HUES6 (cell line): ENCODE measurements at regions not wholly inside any gene's neighbourhood (a gene's known extent, or its start where the extent isn't known, plus 50 kb on each side); places are given as distances from the start of the nearest gene placed in this dataset.

ENCODE experiments used
- H3K27ac ChIP-seq: 2 replicates; pipeline ENCODE4 v1.7.0; 2013; ENCODE audit warnings: low read depth, mild to moderate bottlenecking, low read length, inconsistent platforms
- H3K27me3 ChIP-seq: 2 replicates; pipeline ENCODE4 v1.6.1; 2013; ENCODE audit warnings: low read length; ENCODE audit not compliant: control insufficient read depth, insufficient read depth
- H3K36me3 ChIP-seq: 2 replicates; pipeline ENCODE4 v1.6.1; 2013; ENCODE audit warnings: low read length; ENCODE audit not compliant: control insufficient read depth, insufficient read depth
- H3K4me1 ChIP-seq: 2 replicates; pipeline ENCODE4 v1.6.1; 2013; ENCODE audit warnings: low read length; ENCODE audit not compliant: control insufficient read depth, insufficient read depth
- H3K4me3 ChIP-seq: 2 replicates; pipeline ENCODE4 v1.5.1; 2013; ENCODE audit warnings: low read depth, low read length
- H3K9ac ChIP-seq: one replicate; pipeline ENCODE4 v1.6.1; 2013; ENCODE audit warnings: mild to moderate bottlenecking, low read length
- H3K9me3 ChIP-seq: 2 replicates; pipeline ENCODE4 v1.6.1; 2013; ENCODE audit warnings: low read depth, low read length; ENCODE audit not compliant: control insufficient read depth, insufficient read depth

DNA sequence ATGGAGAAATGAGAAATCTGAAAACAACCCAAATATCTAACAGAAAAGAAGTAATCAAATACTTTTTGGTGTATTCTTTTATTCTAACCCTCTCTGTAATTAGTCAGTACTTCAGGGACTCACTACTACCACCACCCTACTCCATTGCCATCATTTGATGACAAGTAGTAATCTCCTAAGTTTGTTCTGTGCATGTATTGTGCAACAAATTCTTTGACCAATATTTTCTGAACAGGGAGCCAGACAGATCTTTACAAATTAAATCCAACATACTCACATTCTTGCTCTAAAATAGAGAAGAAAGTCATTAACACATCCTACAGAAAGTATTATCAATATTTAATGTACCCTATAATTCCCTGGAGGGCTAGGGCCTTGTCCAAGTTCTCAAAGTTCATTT, 1416.4 kb downstream of the DSC3 start:
- Histone ChIP-seq H3K9me3 (no peaks in the 10 kb centered on the region), H3K36me3 (no peaks in the 10 kb centered on the region), H3K27ac (no peak overlapping the region), H3K4me1 (no peaks in the 10 kb centered on the region), H3K4me3 (no peak overlapping the region), H3K9ac (no peak overlapping the region), H3K27me3 (no peaks in the 10 kb centered on the region)

DNA sequence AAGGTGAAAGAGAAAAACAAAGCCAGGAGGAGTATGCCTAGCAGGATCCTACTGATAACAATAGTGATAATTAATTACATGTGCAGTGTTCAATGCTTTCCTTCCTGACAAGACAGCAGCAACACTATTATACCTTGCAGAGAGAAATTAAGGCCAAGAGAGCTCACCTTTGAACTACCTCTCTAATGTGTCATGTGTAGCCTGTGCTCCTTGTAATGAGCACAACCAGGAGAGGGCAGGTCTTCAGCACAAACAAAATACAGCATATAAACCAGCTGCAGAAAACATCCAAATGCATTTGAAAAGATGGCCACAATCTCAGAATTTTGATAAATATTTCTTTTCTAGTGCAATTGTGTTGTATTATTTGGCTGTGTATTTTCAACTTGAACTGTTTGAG, 1425.7 kb downstream of the DSC3 start:
- no peaks in the 10 kb centered on the region for H3K36me3 ChIP-seq
- H3K27me3 ChIP-seq = no peaks in the 10 kb centered on the region
- H3K4me1 ChIP-seq = no peaks in the 10 kb centered on the region
- no peak overlapping the region for H3K4me3 ChIP-seq
- no peak overlapping the region for H3K9ac ChIP-seq
- no peak overlapping the region for H3K27ac ChIP-seq
- no peaks in the 10 kb centered on the region for H3K9me3 ChIP-seq

DNA sequence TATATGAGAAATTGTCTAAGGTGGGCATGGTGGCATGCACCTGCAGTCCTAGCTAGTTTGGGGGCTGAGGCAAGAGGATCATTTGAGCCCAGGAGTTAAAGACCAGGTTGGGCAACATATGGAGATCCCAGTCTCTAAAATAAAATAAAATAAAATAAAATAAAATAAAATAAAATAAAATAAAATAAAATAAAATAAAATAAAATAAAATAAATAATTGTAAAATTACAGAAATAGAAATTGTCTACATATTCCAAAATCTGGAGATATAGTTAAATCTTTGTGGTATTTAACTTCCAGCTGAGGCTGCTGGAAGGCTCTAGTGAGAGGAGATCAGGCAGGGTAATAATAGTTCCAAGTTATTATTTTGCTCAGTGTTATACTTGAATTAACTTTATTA, 1432.1 kb upstream of the CDH2 start:
- no peaks in the 10 kb centered on the region for H3K4me1 ChIP-seq
- no peaks in the 10 kb centered on the region for H3K36me3 ChIP-seq
- H3K27me3 ChIP-seq = no peaks in the 10 kb centered on the region
- peaks cover 32% of the 10 kb centered on the region for H3K9me3 ChIP-seq
- H3K4me3 ChIP-seq = no peak overlapping the region
- H3K9ac ChIP-seq = no peak overlapping the region
- no peak overlapping the region for H3K27ac ChIP-seq

DNA sequence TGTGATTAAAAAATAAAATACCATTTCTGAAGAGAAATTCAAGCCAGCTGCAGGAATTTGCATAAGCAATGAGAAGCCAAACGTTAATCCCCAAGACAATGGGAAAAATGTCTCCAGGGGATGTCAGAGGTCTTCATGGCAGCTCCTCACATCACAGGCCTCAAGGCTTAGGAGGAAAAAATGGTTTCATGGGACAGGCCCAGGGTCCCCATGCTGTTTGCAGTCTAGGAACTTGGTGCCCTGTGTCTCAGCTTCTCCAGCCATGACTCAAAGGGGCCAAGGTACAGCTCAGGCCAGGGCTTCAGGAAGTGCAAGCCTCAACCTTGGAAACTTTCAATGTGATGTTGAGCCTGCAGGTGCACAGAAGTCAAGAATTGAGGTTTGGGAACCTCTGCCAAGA, 1428.4 kb upstream of the CDH2 start:
- Histone ChIP-seq H3K4me1 (no peaks in the 10 kb centered on the region), H3K9me3 (peaks cover 39% of the 10 kb centered on the region), H3K27me3 (no peaks in the 10 kb centered on the region), H3K27ac (no peak overlapping the region), H3K36me3 (no peaks in the 10 kb centered on the region), H3K9ac (no peak overlapping the region), H3K4me3 (no peak overlapping the region)

DNA sequence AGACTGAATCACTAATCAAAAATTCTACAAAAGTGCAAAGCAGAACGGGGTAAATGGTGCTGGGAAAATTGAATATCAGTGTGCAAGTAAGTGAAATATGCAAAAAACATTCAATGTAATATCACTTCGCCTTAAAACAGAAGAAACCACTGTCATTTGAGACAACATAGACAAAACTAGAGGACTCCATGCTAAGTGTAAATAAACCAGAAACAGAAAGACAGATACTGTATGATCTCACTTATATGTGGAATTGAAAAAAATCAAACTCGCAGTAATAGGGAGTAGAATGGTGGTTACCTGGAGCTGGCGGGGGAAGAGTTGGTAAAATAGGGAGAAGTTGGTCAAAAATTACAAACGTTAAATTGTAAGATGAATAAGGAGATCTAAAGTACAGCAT, 1420.0 kb upstream of the CDH2 start:
- H3K36me3 ChIP-seq = no peaks in the 10 kb centered on the region
- H3K9me3 ChIP-seq = no peaks in the 10 kb centered on the region; the same call in 1 of the 2 replicates
- H3K4me1 ChIP-seq = no peaks in the 10 kb centered on the region
- no peak overlapping the region for H3K27ac ChIP-seq
- H3K27me3 ChIP-seq = no peaks in the 10 kb centered on the region
- H3K9ac ChIP-seq = no peak overlapping the region
- no peak overlapping the region for H3K4me3 ChIP-seq

DNA sequence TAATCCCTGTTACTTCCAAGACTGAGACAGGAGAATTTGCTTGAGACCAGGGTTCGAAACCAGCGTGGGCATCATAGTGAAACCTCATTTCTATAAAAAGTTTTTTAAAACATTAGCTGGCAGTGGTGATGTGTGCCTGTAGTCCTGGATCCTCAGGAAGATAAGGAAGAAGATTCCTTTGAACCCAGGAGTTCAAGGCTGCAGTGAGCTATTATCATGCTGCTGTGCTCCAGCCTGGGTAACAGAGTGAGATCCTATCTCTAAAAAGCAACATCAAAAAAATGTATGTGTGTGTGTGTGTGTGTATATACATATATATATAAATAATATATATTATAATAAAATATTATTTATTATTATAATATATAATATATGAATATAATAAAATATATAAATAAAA, 1417.6 kb upstream of the CDH2 start:
- Histone ChIP-seq H3K4me1 (no peaks in the 10 kb centered on the region), H3K9me3 (no peaks in the 10 kb centered on the region), H3K27ac (no peak overlapping the region), H3K9ac (no peak overlapping the region), H3K36me3 (no peaks in the 10 kb centered on the region), H3K27me3 (no peaks in the 10 kb centered on the region), H3K4me3 (no peak overlapping the region)

DNA sequence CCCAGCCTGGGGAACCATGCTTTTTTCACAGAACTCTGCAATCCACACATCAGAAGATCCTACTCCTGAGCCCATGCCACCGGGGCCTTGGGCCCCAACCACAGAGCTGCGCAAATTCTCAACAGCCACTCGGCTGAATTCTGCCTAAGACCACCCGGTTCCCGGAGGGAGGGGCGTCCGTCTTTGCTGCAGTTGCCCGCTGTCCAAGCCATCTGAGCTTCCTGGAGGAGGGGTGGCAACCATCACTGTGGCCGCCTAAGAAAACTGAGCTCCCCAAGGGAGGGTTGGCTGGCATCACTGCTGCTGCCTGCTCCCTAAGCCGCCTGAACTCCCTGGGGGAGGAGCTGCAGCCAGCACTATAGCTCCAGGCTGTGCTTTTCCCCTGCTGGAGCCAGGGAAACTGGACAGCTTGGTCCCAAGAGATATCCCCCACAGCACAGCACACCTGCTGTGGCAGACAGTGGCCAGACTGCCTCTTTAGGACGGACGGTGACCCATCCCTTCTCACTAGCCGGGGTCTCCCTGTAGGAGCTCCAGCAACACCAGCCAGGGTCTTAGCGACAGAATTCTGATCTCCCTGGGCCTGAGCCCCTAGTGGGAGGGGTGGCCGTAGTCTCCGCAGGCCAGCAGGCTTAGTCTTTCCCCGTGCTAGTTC, 1411.6 kb upstream of the CDH2 start:
- H3K4me1 ChIP-seq = no peaks in the 10 kb centered on the region
- H3K27ac ChIP-seq = no peak overlapping the region
- 0 out of 2 replicates have a peak, but pooled peaks cover 4% of the 10 kb centered on the region for H3K9me3 ChIP-seq
- no peaks in the 10 kb centered on the region for H3K27me3 ChIP-seq
- no peak overlapping the region for H3K9ac ChIP-seq
- no peak overlapping the region for H3K4me3 ChIP-seq
- H3K36me3 ChIP-seq = no peaks in the 10 kb centered on the region

DNA sequence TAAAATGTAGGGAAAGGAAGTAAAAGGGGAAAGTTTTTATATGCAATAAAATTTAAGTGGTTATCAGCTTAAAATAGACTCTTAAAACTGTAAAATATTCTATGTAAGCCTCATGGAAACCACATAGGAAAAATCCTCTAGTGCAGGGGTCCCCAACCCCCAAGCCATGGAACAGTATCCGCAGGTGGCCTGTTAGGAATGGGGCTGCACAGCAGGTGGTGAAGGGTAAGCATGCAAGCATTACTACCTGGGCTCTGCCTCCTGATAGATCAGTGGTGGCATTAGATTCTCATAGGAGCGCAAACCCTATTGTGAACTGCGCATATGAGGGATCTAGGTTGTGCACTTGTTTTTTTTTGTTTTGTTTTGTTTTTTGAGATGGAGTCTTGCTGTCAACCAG, 1409.3 kb upstream of the CDH2 start:
- Histone ChIP-seq H3K27ac (no peak overlapping the region), H3K9me3 (0 out of 2 replicates have a peak, but pooled peaks cover 4% of the 10 kb centered on the region), H3K27me3 (no peaks in the 10 kb centered on the region), H3K4me1 (no peaks in the 10 kb centered on the region), H3K9ac (no peak overlapping the region), H3K36me3 (no peaks in the 10 kb centered on the region), H3K4me3 (no peak overlapping the region)

DNA sequence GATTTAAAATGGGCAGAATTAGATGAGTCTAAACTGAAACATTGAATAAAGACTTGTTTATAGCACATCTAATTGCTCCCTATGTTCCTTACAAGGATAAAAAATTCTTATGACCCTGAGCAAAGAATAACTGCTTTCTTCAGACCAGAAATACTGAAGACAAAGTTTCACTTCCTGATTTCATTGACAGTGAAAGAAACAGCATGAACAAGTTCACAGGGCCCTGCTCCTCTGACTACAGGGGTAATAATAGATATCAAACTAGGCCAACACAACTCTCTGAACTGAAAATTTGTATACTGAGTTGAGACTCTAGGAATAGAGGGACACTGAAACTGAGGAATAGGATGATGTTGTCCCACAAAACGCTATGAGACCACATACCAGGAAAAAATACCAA, 1383.3 kb upstream of the CDH2 start:
- Histone ChIP-seq H3K4me3 (no peak overlapping the region), H3K36me3 (no peaks in the 10 kb centered on the region), H3K27me3 (no peaks in the 10 kb centered on the region), H3K4me1 (no peaks in the 10 kb centered on the region), H3K9ac (no peak overlapping the region), H3K27ac (no peak overlapping the region), H3K9me3 (no peaks in the 10 kb centered on the region)

DNA sequence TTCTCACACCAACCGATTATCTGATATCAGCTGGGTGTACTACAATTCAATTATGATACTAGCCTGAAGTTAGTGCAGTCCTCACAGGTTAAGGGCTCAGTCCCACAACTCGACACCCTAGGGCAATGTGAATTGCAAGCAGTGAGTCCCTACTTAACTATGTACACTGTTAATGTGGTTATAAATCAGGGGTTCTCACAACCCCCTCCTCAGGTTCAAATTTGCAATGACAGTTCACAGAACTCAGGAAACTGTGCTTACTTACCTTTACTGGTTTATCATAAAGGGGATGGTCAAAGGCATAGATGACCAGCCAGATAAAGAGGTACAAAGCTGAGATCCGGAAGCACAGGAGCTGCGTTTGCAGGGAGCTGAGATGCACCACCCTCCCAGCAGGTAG, 1379.1 kb upstream of the CDH2 start:
- Histone ChIP-seq H3K27ac (no peak overlapping the region), H3K4me3 (no peak overlapping the region), H3K9ac (no peak overlapping the region), H3K27me3 (no peaks in the 10 kb centered on the region), H3K36me3 (no peaks in the 10 kb centered on the region), H3K4me1 (no peaks in the 10 kb centered on the region), H3K9me3 (no peaks in the 10 kb centered on the region)

DNA sequence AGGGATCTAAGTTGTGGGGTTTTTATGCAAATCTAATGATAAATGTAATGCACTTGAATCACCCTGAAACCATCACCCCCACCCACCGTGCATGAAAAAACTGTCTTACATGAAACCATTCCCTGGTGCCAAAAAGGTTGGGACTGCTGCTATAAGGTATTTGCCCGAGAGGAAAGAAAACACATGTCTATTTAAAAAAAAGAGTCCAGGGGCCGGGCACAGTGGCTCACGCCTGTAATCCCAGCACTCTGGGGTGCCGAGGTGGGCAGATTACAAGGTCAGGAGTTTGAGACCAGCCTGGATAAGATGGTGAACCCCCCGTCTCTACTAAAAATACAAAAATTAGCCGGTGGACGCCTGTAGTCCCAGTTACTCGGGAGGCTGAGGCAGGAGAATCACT, 1372.8 kb upstream of the CDH2 start:
- no peaks in the 10 kb centered on the region for H3K4me1 ChIP-seq
- no peaks in the 10 kb centered on the region for H3K36me3 ChIP-seq
- H3K9ac ChIP-seq = no peak overlapping the region
- no peak overlapping the region for H3K27ac ChIP-seq
- no peaks in the 10 kb centered on the region for H3K9me3 ChIP-seq
- H3K4me3 ChIP-seq = no peak overlapping the region
- no peaks in the 10 kb centered on the region for H3K27me3 ChIP-seq

DNA sequence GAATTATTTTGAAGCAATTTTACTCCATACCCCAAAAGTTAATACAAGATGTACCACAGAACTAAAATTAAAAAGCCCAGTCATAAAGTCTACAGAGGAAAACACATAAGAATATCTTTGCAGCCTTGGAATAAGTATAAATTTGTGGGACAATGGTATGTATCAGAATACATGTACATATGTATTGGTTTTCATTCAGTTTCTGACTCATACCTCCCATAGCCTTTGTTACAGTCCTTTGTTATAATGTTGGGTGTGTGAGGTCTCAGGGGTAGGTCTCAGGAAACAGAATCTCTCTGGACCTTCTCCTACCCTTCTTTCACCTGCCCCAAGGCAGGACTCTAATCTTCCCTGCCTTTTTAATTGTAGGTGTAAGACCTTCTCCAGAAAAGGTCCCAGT, 1370.7 kb upstream of the CDH2 start:
- Histone ChIP-seq H3K27me3 (no peaks in the 10 kb centered on the region), H3K4me1 (no peaks in the 10 kb centered on the region), H3K4me3 (no peak overlapping the region), H3K36me3 (no peaks in the 10 kb centered on the region), H3K9ac (no peak overlapping the region), H3K9me3 (no peaks in the 10 kb centered on the region), H3K27ac (no peak overlapping the region)
